VCaP (cell line): ENCODE measurements at regions not wholly inside any gene's neighbourhood (a gene's known extent, or its start where the extent isn't known, plus 50 kb on each side); places are given as distances from the start of the nearest gene placed in this dataset.

ENCODE experiments used
- H3K27ac ChIP-seq: fragments of 450-650 bp; 2 replicates; pipeline ENCODE4 v1.5.1; 2017
- CTCF ChIP-seq: fragments of 450-650 bp; conservative IDR thresholded peaks from 2 replicates; pipeline ENCODE4 v1.5.1; 2017; ENCODE audit warnings: mild to moderate bottlenecking, moderate library complexity

- TF ChIP-seq CTCF: no peak
- no peak overlapping the region for H3K27ac ChIP-seq
Measured at GRCh38 chr6:115798229-115798628, 262.5 kb downstream of the FRK start.

- H3K27ac ChIP-seq: no peak overlapping the region
- no peak for TF ChIP-seq CTCF
Measured at GRCh38 chr6:115796829-115797228, 263.9 kb downstream of the FRK start.

GRCh38 chr6:115796061-115796460 lies 264.6 kb downstream of the FRK start:
- TF ChIP-seq CTCF: no peak
- H3K27ac ChIP-seq: no peak overlapping the region

- H3K27ac ChIP-seq: no peak overlapping the region
- TF ChIP-seq CTCF: no peak
Measured at GRCh38 chr6:115783402-115784061, 277.2 kb downstream of the FRK start.

GRCh38 chr6:115782612-115783011 lies 278.1 kb downstream of the FRK start:
- H3K27ac ChIP-seq: no peak overlapping the region
- no peak for TF ChIP-seq CTCF

GRCh38 chr6:115773741-115774140 lies 286.9 kb downstream of the FRK start:
- H3K27ac ChIP-seq: no peak overlapping the region
- TF ChIP-seq CTCF: no peak

- H3K27ac ChIP-seq: no peak overlapping the region
Measured at GRCh38 chr6:115770851-115771250, 289.8 kb downstream of the FRK start.

More at GRCh38 chr6:115770851-115771250, 289.8 kb downstream of the FRK start:
- TF ChIP-seq CTCF: no peak
